Esophagus squamous epithelium (tissue), 5 donors: ENCODE measurements at regions not wholly inside any gene's neighbourhood (a gene's known extent, or its start where the extent isn't known, plus 50 kb on each side); places are given as distances from the start of the nearest gene placed in this dataset.

Source experiments
- DNase-seq: peaks from one replicate; lab custom pipeline; 2025; lab: John Stamatoyannopoulos, UW
- H3K27ac ChIP-seq, 4 donors: fragments of 200-600 bp; sonication (generic); one replicate each; pipeline ENCODE4 v1.5.1; 2016 to 2019; ENCODE audit warnings: mild to moderate bottlenecking in 1 of 4
- H3K27me3 ChIP-seq, 4 donors: fragments of 200-600 bp; sonication (generic); 1 replicate in 3 of 4; 2 replicates in 1 of 4; pipeline versions ENCODE4 v1.5.1 to v1.6.0; 2017 to 2021; ENCODE audit warnings: antibody characterized with exemption in 1 of 4
- H3K36me3 ChIP-seq, 3 donors: fragments of 200-600 bp; sonication (generic); one replicate each; pipeline ENCODE4 v1.5.1; 2016 to 2019
- H3K4me1 ChIP-seq, 3 donors: fragments of 200-600 bp; sonication (generic); one replicate each; pipeline ENCODE4 v1.5.1; 2017 to 2019
- H3K4me3 ChIP-seq, 4 donors: fragments of 200-600 bp; sonication (generic); 1 replicate in 3 of 4; 2 replicates in 1 of 4; pipeline ENCODE4 v1.5.1; 2016 to 2019; ENCODE audit warnings: mild to moderate bottlenecking in 2 of 4, moderate library complexity in 1 of 4
- H3K9me3 ChIP-seq, 3 donors: fragments of 200-600 bp; sonication (generic); one replicate each; pipeline ENCODE4 v1.5.1; 2016 to 2019
- CTCF ChIP-seq, 6 experiments: fragments of 450-650 bp in 4 of 6; fragments of 200-600 bp in 2 of 6; sonication (generic) in 2 of 6; IDR thresholded peaks; one replicate each; pipeline ENCODE4 v1.5.1; 2016 to 2019; ENCODE audit warnings: antibody characterized with exemption in 6 of 6, mild to moderate bottlenecking in 4 of 6, moderate library complexity in 4 of 6
- POLR2A ChIP-seq, 4 donors: fragments of 450-650 bp; IDR thresholded peaks; one replicate each; pipeline ENCODE4 v1.6.1; 2017; ENCODE audit warnings: antibody characterized with exemption in 4 of 4, mild to moderate bottlenecking in 4 of 4, moderate library complexity in 3 of 4
- WGBS, 2 donors: methylation state at CpG; one replicate each; pipeline ENCODE4 v1.1.5; 2018; 5-methylcytosine and 5-hydroxymethylcytosine counted together
- intact Hi-C: fragments of 100-400 bp; cut with DNase I; formaldehyde crosslinking; loops from one replicate; pipeline ENCODE4 v1.15.0; 2022
- donor health status: DM: yes; HTN: yes; CAD: no.

GRCh38 chr1:214980921-214981320 is 101.6 kb upstream of the KCNK2 start:
- H3K27ac ChIP-seq: no peak overlapping the region
- WGBS, 2 donors: 76 to 83% methylated on average over 7 of the region's 7 CpGs
- intact Hi-C loops: no loop called here
- H3K4me1 ChIP-seq: no peaks in the 10 kb centered on the region
- no peaks in the 10 kb centered on the region for H3K9me3 ChIP-seq
- H3K36me3 ChIP-seq: no peaks in the 10 kb centered on the region
- H3K4me3 ChIP-seq: no peak overlapping the region
- TF ChIP-seq CTCF (IDR thresholded peaks at IDR 0.05) (no peak), POLR2A (IDR thresholded peaks at IDR 0.05) (no peak)
- DNase-seq: no peak
- no peaks in the 10 kb centered on the region for H3K27me3 ChIP-seq

- intact Hi-C loops: no loop called here
- WGBS, 2 donors: 64 to 73% methylated on average over 3 of the region's 3 CpGs
Observed at GRCh38 chr1:214983126-214983869, 99.2 kb upstream of the KCNK2 start.

GRCh38 chr1:214989341-214989740 is 93.2 kb upstream of the KCNK2 start:
- H3K4me3 ChIP-seq: no peak overlapping the region
- no peak overlapping the region for H3K27ac ChIP-seq
- no peaks in the 10 kb centered on the region for H3K9me3 ChIP-seq
- H3K4me1 ChIP-seq: no peaks in the 10 kb centered on the region
- no peak for TF ChIP-seq CTCF (IDR thresholded peaks at IDR 0.05)
- no peak for TF ChIP-seq POLR2A (IDR thresholded peaks at IDR 0.05)
- no peaks in the 10 kb centered on the region for H3K27me3 ChIP-seq
- H3K36me3 ChIP-seq: no peaks in the 10 kb centered on the region
- WGBS, 2 donors: 61 to 67% methylated on average over 1 of the region's 1 CpG
- DNase-seq: no peak
- intact Hi-C loops: no loop called here

More at GRCh38 chr1:214983126-214983869, 99.2 kb upstream of the KCNK2 start:
- H3K4me3 ChIP-seq: no peak overlapping the region
- no peak for DNase-seq
- H3K9me3 ChIP-seq: no peaks in the 10 kb centered on the region
- no peaks in the 10 kb centered on the region for H3K36me3 ChIP-seq
- H3K27ac ChIP-seq: no peak overlapping the region
- H3K4me1 ChIP-seq: no peaks in the 10 kb centered on the region
- no peaks in the 10 kb centered on the region for H3K27me3 ChIP-seq
- TF ChIP-seq CTCF (IDR thresholded peaks at IDR 0.05) (no peak), POLR2A (IDR thresholded peaks at IDR 0.05) (no peak)

GRCh38 chr1:214990619-214991018 is 91.9 kb upstream of the KCNK2 start:
- no peaks in the 10 kb centered on the region for H3K9me3 ChIP-seq
- TF ChIP-seq CTCF (IDR thresholded peaks at IDR 0.05) (no peak), POLR2A (IDR thresholded peaks at IDR 0.05) (no peak)
- WGBS, 2 donors: 69 to 77% methylated on average over 3 of the region's 3 CpGs
- no peaks in the 10 kb centered on the region for H3K36me3 ChIP-seq
- H3K27ac ChIP-seq: no peak overlapping the region
- DNase-seq: no peak
- H3K4me3 ChIP-seq: no peak overlapping the region
- H3K27me3 ChIP-seq: no peaks in the 10 kb centered on the region
- no peaks in the 10 kb centered on the region for H3K4me1 ChIP-seq
- intact Hi-C loops: no loop called here

- whole genome bisulfite sequencing, 2 donors: 69 to 75% methylated on average over 11 of the region's 11 CpGs
- Histone ChIP-seq H3K9me3 (no peaks in the 10 kb centered on the region), H3K27me3 (no peaks in the 10 kb centered on the region), H3K36me3 (no peaks in the 10 kb centered on the region), H3K4me3 (no peak overlapping the region), H3K4me1 (no peaks in the 10 kb centered on the region), H3K27ac (no peak overlapping the region)
- intact Hi-C loops: no loop called here
- TF ChIP-seq POLR2A (IDR thresholded peaks at IDR 0.05): no peak
- TF ChIP-seq CTCF (IDR thresholded peaks at IDR 0.05): no peak
- DNase-seq: no peak
Observed at GRCh38 chr1:214991691-214992315, 90.7 kb upstream of the KCNK2 start.
